Esophagus (tissue), 2 donors: ENCODE measurements at regions not wholly inside any gene's neighbourhood (a gene's known extent, or its start where the extent isn't known, plus 50 kb on each side); places are given as distances from the start of the nearest gene placed in this dataset.

Experiments used
- H3K27ac ChIP-seq, 2 donors: one replicate each; pipeline ENCODE4 v1.5.1; 2013; ENCODE audit warnings: low read depth in 2 of 2, mild to moderate bottlenecking in 2 of 2, inconsistent platforms in 1 of 2, low read length in 1 of 2, moderate library complexity in 1 of 2
- H3K27me3 ChIP-seq, 2 donors: one replicate each; pipeline ENCODE4 v1.6.1; 2013; ENCODE audit warnings: low read length in 2 of 2, control low read depth in 1 of 2, mild to moderate bottlenecking in 1 of 2; ENCODE audit not compliant: insufficient read depth in 2 of 2, control insufficient read depth in 1 of 2
- H3K36me3 ChIP-seq, 2 donors: one replicate each; pipeline ENCODE4 v1.6.1; 2013; ENCODE audit warnings: low read length in 1 of 2; ENCODE audit not compliant: control insufficient read depth in 2 of 2, insufficient read depth in 2 of 2
- H3K4me1 ChIP-seq, 2 donors: one replicate each; pipeline ENCODE4 v1.6.1; 2013; ENCODE audit warnings: low read length in 1 of 2; ENCODE audit not compliant: control insufficient read depth in 2 of 2, insufficient read depth in 2 of 2
- H3K4me3 ChIP-seq, 2 donors: one replicate each; pipeline ENCODE4 v1.5.1; 2013; ENCODE audit warnings: low read length in 2 of 2, mild to moderate bottlenecking in 2 of 2, low read depth in 1 of 2, moderate library complexity in 1 of 2
- H3K9me3 ChIP-seq, 2 donors: one replicate each; pipeline ENCODE4 v1.6.1; 2013; ENCODE audit warnings: mild to moderate bottlenecking in 2 of 2, low read depth in 1 of 2, low read length in 1 of 2, moderate library complexity in 1 of 2; ENCODE audit not compliant: control insufficient read depth in 2 of 2, insufficient read depth in 1 of 2
- WGBS, 2 donors: extraction: QIAGEN DNeasy Blood & Tissue Kit; methylation state at CpG; one replicate each; pipeline ENCODE4 v1.1.7; 2013; 5-methylcytosine and 5-hydroxymethylcytosine counted together
- donor health status: healthy with polysubstance abuse.
- donor health status: Bipolar disorder and iron deficiency.

DNA sequence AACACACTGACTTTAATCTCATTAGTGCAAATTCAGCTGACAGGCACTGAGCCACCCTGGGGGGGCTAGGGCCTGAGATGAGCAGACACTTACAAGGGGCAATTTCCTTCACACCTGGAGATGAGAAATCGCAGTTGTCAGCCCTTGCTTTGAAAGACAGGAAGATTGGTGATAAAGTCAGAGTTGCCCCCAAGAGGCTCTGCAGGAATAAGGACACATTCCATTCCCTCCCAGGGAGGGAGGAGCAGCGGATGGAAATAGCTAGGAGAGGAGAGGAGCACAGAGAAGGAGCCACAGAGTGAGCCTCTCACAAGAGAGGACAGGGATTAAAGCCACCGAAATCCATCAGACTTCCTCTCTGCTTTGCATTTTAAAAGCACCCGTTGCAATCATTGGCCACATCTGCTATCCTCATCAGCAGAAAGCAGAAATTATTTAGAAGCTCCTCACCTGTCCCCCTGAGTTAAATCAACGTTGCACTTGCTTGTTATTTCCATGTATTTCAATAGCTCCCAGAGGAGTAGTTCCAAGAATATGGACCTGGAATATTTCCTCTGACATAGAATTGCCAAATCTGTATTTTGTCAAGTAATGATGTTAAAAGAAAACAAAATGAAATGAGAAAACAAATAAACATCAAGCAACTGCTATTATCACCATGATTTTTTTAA lies 213.7 kb downstream of the BARX2 start:
- no peak overlapping the region for H3K27ac ChIP-seq
- H3K9me3 ChIP-seq = no peaks in the 10 kb centered on the region
- H3K36me3 ChIP-seq = no peaks in the 10 kb centered on the region
- peaks cover 3 to 8% of the 10 kb centered on the region in 2 donors for H3K4me1 ChIP-seq
- no peak overlapping the region for H3K4me3 ChIP-seq
- no peaks in the 10 kb centered on the region for H3K27me3 ChIP-seq
- 29 to 42% methylated on average over 5 of the region's 5 CpGs for WGBS, 2 donors

- Histone ChIP-seq H3K9me3 (no peaks in the 10 kb centered on the region), H3K4me3 (no peak overlapping the region), H3K36me3 (no peaks in the 10 kb centered on the region), H3K27ac (peak overlapping the region; percentile 81 to 82), H3K27me3 (no peaks in the 10 kb centered on the region), H3K4me1 (peaks cover 3 to 8% of the 10 kb centered on the region in 2 donors)
- WGBS, 2 donors = 58 to 61% methylated on average over 10 of the region's 10 CpGs
Observed at GRCh38 chr11:129590030-129590752, 214.5 kb downstream of the BARX2 start.

DNA sequence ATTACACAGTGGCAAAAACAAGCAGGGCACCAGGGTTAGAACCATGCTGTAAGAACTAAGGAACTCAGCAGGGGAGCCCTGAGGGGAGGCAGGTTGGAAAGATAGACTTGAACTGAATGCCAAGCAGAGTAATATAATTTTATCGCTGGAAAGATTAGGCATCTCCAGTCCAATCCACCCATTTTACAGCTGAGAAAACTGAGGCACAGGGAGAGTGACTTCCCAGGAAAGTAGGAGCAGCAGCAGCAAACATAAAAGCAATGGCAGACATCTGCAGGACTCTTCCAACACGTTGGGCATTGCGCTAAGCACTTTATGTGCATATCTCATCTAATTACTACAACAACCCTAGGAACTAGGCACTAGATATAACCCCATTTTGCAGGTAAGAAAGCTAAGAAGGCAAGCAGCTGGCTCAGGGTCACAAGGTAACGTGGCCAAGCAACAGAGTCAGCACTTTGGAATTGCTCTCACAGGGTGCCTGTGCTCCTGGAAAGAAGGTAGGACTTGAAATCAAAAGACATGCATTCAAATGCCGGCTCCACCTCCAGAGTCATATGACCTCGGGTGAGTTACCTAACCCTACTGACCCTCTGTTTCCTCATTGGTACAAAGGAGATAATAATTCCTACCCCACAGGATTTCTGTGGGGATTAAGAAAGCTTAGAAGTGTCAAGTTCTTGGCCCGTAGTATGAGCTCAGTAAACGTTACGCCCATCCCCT lies 215.3 kb downstream of the BARX2 start:
- Histone ChIP-seq H3K27ac (peak overlapping the region; percentile 81 to 90), H3K9me3 (no peaks in the 10 kb centered on the region), H3K4me3 (peak overlapping the region in 1 of 2 donors; percentile 24), H3K4me1 (peaks cover 3 to 8% of the 10 kb centered on the region in 2 donors), H3K27me3 (no peaks in the 10 kb centered on the region), H3K36me3 (no peaks in the 10 kb centered on the region)
- 50 to 64% methylated on average over 9 of the region's 9 CpGs for WGBS, 2 donors

DNA sequence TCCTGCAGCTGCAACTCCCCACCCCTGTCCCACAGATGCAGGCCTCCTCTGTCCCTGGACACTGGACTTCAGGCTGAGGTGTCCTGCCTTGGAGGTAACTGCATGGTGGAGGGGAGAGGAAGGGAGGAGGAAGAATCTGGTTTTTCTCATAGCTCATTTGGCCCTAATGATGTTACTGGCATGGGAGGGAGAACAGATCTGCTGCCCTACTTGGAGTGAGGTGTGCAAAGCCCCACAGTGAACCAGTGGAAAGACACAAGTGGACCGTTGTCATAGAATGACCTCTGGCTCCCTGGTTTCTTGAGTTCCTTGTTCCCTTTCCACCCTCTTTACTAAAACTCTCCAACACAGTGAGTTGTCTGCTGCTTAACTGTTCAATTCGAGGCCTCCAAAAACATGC lies 215.9 kb downstream of the BARX2 start:
- peaks cover 3 to 8% of the 10 kb centered on the region in 2 donors for H3K4me1 ChIP-seq
- H3K27me3 ChIP-seq = no peaks in the 10 kb centered on the region
- WGBS, 2 donors = 62 to 75% methylated on average over 2 of the region's 2 CpGs
- H3K27ac ChIP-seq = peak overlapping the region; percentile 68 to 90
- no peaks in the 10 kb centered on the region for H3K9me3 ChIP-seq
- peak overlapping the region in 1 of 2 donors; percentile 24 for H3K4me3 ChIP-seq
- H3K36me3 ChIP-seq = no peaks in the 10 kb centered on the region

DNA sequence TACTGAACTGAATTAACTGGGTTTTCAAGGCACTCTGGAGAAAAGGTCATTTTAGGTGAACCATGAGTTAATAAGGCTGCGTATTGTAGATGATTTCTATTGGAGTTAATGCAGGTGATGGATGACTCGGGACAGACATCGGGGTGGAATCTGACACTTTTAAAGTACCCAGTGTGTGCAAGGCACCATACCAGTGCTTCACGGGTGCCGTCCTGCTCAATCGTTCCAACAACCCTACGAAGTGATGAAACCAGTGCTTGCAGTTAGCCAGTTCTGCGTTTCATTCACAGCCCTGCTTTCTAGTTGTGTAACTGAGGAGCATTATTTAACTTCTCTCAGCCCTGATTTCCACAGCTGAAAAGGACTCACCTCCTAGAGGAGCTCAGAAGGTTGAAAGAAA lies 216.5 kb downstream of the BARX2 start:
- Histone ChIP-seq H3K27ac (peak overlapping the region; percentile 73 to 90), H3K4me1 (peaks cover 3 to 8% of the 10 kb centered on the region in 2 donors), H3K27me3 (no peaks in the 10 kb centered on the region), H3K9me3 (no peaks in the 10 kb centered on the region), H3K4me3 (no peak overlapping the region), H3K36me3 (no peaks in the 10 kb centered on the region)
- WGBS, 2 donors = 81 to 86% methylated on average over 8 of the region's 8 CpGs

GRCh38 chr11:129593098-129593497 lies 217.4 kb downstream of the BARX2 start:
- 42 to 49% methylated on average over 2 of the region's 2 CpGs for WGBS, 2 donors
- H3K4me3 ChIP-seq = no peak overlapping the region
- H3K27ac ChIP-seq = peak overlapping the region; percentile 83 to 88
- H3K4me1 ChIP-seq = peaks cover 3 to 8% of the 10 kb centered on the region in 2 donors
- H3K27me3 ChIP-seq = no peaks in the 10 kb centered on the region
- no peaks in the 10 kb centered on the region for H3K36me3 ChIP-seq
- H3K9me3 ChIP-seq = peaks cover 0 to 2% of the 10 kb centered on the region in 2 donors

GRCh38 chr11:129595038-129595962 lies 219.7 kb downstream of the BARX2 start:
- H3K27ac ChIP-seq = peak overlapping the region; percentile 15 to 26
- WGBS, 2 donors = 43% methylated on average over 9 of the region's 9 CpGs
- H3K9me3 ChIP-seq = peaks cover 0 to 6% of the 10 kb centered on the region in 2 donors
- H3K27me3 ChIP-seq = no peaks in the 10 kb centered on the region
- H3K4me1 ChIP-seq = peaks cover 3 to 7% of the 10 kb centered on the region in 2 donors
- no peak overlapping the region for H3K4me3 ChIP-seq
- H3K36me3 ChIP-seq = no peaks in the 10 kb centered on the region

GRCh38 chr11:129596351-129596750 lies 219.3 kb upstream of the TMEM45B start:
- Histone ChIP-seq H3K4me1 (peaks cover 3 to 7% of the 10 kb centered on the region in 2 donors), H3K27ac (no peak overlapping the region), H3K36me3 (no peaks in the 10 kb centered on the region), H3K4me3 (no peak overlapping the region), H3K27me3 (no peaks in the 10 kb centered on the region), H3K9me3 (peaks cover 0 to 6% of the 10 kb centered on the region in 2 donors)
- WGBS, 2 donors = 84 to 90% methylated on average over 4 of the region's 4 CpGs

- Histone ChIP-seq H3K4me1 (peaks cover 2 to 6% of the 10 kb centered on the region in 2 donors), H3K9me3 (peaks cover 0 to 6% of the 10 kb centered on the region in 2 donors), H3K27me3 (no peaks in the 10 kb centered on the region), H3K27ac (peak overlapping the region in 1 of 2 donors; percentile 51), H3K36me3 (no peaks in the 10 kb centered on the region), H3K4me3 (no peak overlapping the region)
- 78% methylated on average over 3 of the region's 3 CpGs for WGBS, 2 donors
Observed at GRCh38 chr11:129598378-129598777, 217.3 kb upstream of the TMEM45B start.
